NCI-H146 treated with DMSO at 0.1 percent for 48 hours (cell line): ENCODE measurements at regions not wholly inside any gene's neighbourhood (a gene's known extent, or its start where the extent isn't known, plus 50 kb on each side); places are given as distances from the start of the nearest gene placed in this dataset.

Experiments used
- DNase-seq: peaks from one replicate; lab custom pipeline; 2025; ENCODE audit not compliant: unreplicated experiment; lab: John Stamatoyannopoulos, UW

GRCh38 chr10:123518765-123519164 lies 147.4 kb upstream of the GPR26 start:
- DNase-seq: no peak

- DNase-seq: no peak
These were observed 146.3 kb upstream of the GPR26 start for GRCh38 chr10:123519861-123520260.

- DNase-seq: no peak
These were observed 145.1 kb upstream of the GPR26 start for GRCh38 chr10:123521076-123521475.

GRCh38 chr10:123521556-123521955 lies 144.6 kb upstream of the GPR26 start:
- no peak for DNase-seq

- DNase-seq: no peak
These were observed 143.3 kb upstream of the GPR26 start for GRCh38 chr10:123522702-123523312.

GRCh38 chr10:123523833-123524232 lies 142.3 kb upstream of the GPR26 start:
- no peak for DNase-seq

GRCh38 chr10:123526356-123527064 lies 139.6 kb upstream of the GPR26 start:
- no peak for DNase-seq

GRCh38 chr10:123527151-123527550 lies 139.0 kb upstream of the GPR26 start:
- no peak for DNase-seq

GRCh38 chr10:123529146-123529760 lies 136.9 kb upstream of the GPR26 start:
- no peak for DNase-seq

- no peak for DNase-seq
These were observed 135.8 kb upstream of the GPR26 start for GRCh38 chr10:123530166-123530870.

GRCh38 chr10:123535386-123535785 lies 130.8 kb upstream of the GPR26 start:
- no peak for DNase-seq

- no peak for DNase-seq
These were observed 129.8 kb upstream of the GPR26 start for GRCh38 chr10:123536176-123536845.

- no peak for DNase-seq
These were observed 128.8 kb upstream of the GPR26 start for GRCh38 chr10:123537188-123537961.

- no peak for DNase-seq
These were observed 127.5 kb upstream of the GPR26 start for GRCh38 chr10:123538401-123539320.

GRCh38 chr10:123544986-123545385 lies 121.2 kb upstream of the GPR26 start:
- DNase-seq: no peak

- no peak for DNase-seq
These were observed 117.4 kb upstream of the GPR26 start for GRCh38 chr10:123548770-123549169.

GRCh38 chr10:123549761-123550454 lies 116.2 kb upstream of the GPR26 start:
- DNase-seq: no peak

GRCh38 chr10:123550675-123551096 lies 115.5 kb upstream of the GPR26 start:
- DNase-seq: no peak

- DNase-seq: no peak
These were observed 114.9 kb upstream of the GPR26 start for GRCh38 chr10:123551259-123551658.
